Activated CD4-positive, alpha-beta memory T cell treated with anti-CD3 and anti-CD28 coated beads, Interleukin-2, amount 10 ng/mL, durations not matched to agents 7 days and 5 days (primary cell): ENCODE measurements at regions not wholly inside any gene's neighbourhood (a gene's known extent, or its start where the extent isn't known, plus 50 kb on each side); places are given as distances from the start of the nearest gene placed in this dataset.
"Not testable (repeated sequence)": the region's sequence is repeated elsewhere in the genome, so short reads cannot be mapped to it uniquely, and the experiment has no call there.

Experiments
- CTCF ChIA-PET: fragments of 350-600 bp; sonication (Branson Sonifier 250); formaldehyde crosslinking; loops from one replicate; lab custom pipeline; 2021; ENCODE audit warnings: antibody characterized with exemption, inconsistent platforms; lab: Charles Lee
- POLR2A ChIA-PET: fragments of 350-600 bp; sonication (Branson Sonifier 250); formaldehyde crosslinking; loops from one replicate; lab custom pipeline; 2021; ENCODE audit warnings: antibody characterized with exemption; lab: Charles Lee
- DNase-seq: peaks from one replicate; pipeline ENCODE4 v3.0.0-alpha.2; 2020
- H3K27ac Mint-ChIP-seq: one replicate; pipeline ENCODE4 v1.8.0; 2021; ENCODE audit warnings: mild to moderate bottlenecking, mixed read lengths
- H3K27me3 Mint-ChIP-seq: one replicate; pipeline ENCODE4 v1.8.0; 2021; ENCODE audit warnings: mixed read lengths
- H3K36me3 Mint-ChIP-seq: one replicate; pipeline ENCODE4 v1.8.0; 2021; ENCODE audit warnings: low read depth, mixed read lengths
- H3K4me1 Mint-ChIP-seq: one replicate; pipeline ENCODE4 v1.8.0; 2021; ENCODE audit warnings: mixed read lengths
- H3K4me3 Mint-ChIP-seq: one replicate; pipeline ENCODE4 v1.8.0; 2021; ENCODE audit warnings: mild to moderate bottlenecking, mixed read lengths
- H3K9me3 Mint-ChIP-seq: one replicate; pipeline ENCODE4 v1.8.0; 2021; ENCODE audit warnings: mixed read lengths

DNA sequence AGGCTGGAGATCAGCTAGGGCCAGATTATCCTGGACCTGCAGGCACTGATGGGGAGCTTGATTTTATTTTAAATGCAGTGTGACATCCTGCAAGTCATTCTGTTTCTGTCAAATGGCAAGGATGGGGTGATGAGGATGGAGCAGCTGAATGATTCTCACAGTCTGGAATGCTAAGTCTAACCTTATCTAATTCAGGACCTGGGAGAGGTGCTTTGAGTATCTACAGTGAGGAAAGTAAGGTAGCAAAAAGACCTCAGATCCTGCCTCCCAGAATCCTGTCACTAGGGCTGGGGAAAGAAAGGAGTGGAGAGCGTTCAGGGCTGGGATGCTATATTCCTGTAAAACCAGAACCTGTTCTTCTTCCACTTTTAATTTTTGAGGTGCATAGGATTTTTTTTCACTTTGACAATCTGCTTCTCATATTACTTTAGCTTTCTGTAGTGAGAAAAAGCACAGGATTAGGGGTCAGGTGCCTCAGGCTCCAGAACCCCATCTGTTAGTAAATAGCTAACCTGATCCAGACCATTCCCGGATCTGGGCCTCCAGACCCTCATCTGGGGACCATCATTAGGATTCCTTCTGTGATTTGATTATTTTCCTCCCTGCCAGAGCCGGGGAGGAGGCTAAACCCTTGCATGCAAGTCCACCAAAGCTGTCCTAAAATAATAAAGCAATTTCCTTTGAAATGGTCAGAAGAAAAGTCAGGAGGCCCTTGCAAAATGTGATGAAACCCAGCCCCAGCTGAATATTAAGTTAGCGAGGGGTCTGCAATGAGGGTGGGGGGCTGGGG, 54.7 kb downstream of the ASCL1 start:
- Mint-ChIP-seq H3K9me3 (no peaks in the 10 kb centered on the region), H3K4me3 (no peak overlapping the region), H3K27ac (no peak overlapping the region), H3K36me3 (no peaks in the 10 kb centered on the region), H3K27me3 (no peaks in the 10 kb centered on the region), H3K4me1 (no peaks in the 10 kb centered on the region)
- DNase-seq = no peak
- ChIA-PET POLR2A (interaction anchor here (0.6 kb wide), 1 partner anchor 19 kb away, joined by 3 read pairs; no protein-coding TSS in a partner anchor), CTCF (no interaction called here)

DNA sequence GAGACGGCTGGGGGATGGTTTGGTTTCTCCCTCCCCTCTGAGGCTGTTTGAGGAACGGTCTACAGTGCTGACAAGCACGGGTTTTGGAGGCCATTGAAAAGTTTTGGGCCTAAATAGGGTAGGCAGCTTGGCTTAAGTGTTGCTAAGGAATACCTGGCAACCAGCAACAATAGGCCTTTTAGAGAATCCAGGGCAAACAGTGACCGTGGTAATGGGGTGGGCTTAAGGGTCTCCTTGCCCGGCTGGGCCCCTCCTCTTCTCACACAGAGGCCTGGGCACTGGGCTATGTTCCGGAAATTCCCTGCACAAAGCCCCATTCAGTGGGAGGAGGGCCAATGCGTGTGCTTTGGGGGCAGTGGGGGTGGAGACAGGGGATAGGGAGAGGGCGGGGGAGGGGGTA, 55.4 kb downstream of the ASCL1 start:
- Mint-ChIP-seq H3K4me3 (no peak overlapping the region), H3K27me3 (no peaks in the 10 kb centered on the region), H3K36me3 (no peaks in the 10 kb centered on the region), H3K4me1 (no peaks in the 10 kb centered on the region), H3K9me3 (no peaks in the 10 kb centered on the region), H3K27ac (no peak overlapping the region)
- no peak for DNase-seq
- ChIA-PET CTCF (no interaction called here), POLR2A (no interaction called here)

DNA sequence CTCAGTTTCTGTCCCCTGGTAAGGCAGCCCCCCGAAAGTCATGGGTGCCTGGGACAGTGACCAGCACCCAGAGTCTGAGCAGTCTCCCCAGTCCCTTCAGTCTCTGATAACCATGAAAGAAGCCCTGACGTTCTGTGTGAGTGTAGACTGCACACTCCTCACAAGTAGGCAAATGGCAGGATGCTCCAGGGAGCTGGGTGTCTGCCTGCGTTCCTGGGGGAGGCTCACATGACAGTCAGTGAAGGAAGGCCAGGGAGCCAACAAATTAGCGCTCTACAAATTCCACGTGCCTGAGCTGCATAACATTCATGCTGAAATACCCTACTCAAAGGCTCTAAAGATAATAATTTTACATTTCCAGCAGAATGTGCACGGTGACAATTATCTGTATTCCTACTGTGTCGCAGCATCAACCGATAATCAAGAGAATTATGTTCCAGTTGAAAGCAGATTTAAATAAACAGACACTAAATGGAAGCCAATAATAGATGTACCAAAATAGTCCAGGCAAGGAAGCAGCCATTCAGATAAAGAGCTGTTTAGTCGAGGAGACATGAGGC, 56.3 kb downstream of the ASCL1 start:
- H3K36me3 Mint-ChIP-seq = no peaks in the 10 kb centered on the region

DNA sequence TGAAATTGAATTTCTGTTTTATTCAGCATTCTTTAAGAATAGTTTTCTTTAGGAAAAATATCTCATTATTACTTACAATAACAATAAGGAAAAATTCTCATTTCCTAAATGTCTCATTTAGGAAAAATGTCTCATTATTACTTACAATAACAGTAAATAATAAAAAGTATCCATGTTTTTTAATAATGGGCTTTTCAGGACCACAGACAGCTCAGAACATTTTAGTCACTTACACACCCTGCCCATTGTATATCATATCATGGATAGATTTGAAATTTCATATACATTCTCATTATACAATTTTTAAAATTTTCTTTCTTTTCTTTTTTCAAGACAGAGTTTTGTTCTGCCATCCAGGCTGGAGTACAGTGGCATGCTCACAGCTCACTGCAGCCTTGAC, 58.9 kb downstream of the ASCL1 start:
- no peaks in the 10 kb centered on the region for H3K9me3 Mint-ChIP-seq

More for the DNA sequence above, 56.3 kb downstream of the ASCL1 start:
- Mint-ChIP-seq H3K4me3 (no peak overlapping the region), H3K9me3 (no peaks in the 10 kb centered on the region), H3K27ac (no peak overlapping the region), H3K27me3 (no peaks in the 10 kb centered on the region), H3K4me1 (no peaks in the 10 kb centered on the region)
- ChIA-PET CTCF (no interaction called here), POLR2A (no interaction called here)
- no peak for DNase-seq

DNA sequence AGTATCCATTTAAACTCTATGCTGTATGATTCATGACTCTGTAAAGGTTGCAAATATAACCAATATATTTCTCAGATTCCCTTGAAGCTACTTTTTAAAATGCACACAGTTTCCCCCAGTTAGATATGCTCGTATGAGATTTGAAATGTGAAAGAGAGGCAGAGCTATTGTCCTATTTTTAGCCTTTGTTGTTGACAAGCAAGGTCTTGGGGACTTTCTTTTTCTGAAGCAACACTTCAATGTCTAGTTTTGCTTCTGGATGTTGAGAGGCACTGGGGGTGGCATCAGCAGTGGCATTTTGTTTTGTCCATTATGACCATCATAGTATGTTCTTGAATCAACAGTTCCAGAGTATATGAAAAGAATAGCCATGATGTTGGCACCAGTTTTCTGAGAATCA, 63.4 kb downstream of the ASCL1 start:
- ChIA-PET POLR2A (no interaction called here), CTCF (no interaction called here)
- Mint-ChIP-seq H3K4me3 (no peak overlapping the region), H3K36me3 (no peaks in the 10 kb centered on the region), H3K9me3 (no peaks in the 10 kb centered on the region), H3K27ac (no peak overlapping the region), H3K27me3 (no peaks in the 10 kb centered on the region), H3K4me1 (no peaks in the 10 kb centered on the region)
- no peak for DNase-seq

More for the DNA sequence above, 58.9 kb downstream of the ASCL1 start:
- Mint-ChIP-seq H3K4me3 (no peak overlapping the region), H3K36me3 (no peaks in the 10 kb centered on the region), H3K27me3 (no peaks in the 10 kb centered on the region), H3K27ac (no peak overlapping the region), H3K4me1 (no peaks in the 10 kb centered on the region)
- CTCF ChIA-PET = no interaction called here
- no peak for DNase-seq
- POLR2A ChIA-PET = no interaction called here

DNA sequence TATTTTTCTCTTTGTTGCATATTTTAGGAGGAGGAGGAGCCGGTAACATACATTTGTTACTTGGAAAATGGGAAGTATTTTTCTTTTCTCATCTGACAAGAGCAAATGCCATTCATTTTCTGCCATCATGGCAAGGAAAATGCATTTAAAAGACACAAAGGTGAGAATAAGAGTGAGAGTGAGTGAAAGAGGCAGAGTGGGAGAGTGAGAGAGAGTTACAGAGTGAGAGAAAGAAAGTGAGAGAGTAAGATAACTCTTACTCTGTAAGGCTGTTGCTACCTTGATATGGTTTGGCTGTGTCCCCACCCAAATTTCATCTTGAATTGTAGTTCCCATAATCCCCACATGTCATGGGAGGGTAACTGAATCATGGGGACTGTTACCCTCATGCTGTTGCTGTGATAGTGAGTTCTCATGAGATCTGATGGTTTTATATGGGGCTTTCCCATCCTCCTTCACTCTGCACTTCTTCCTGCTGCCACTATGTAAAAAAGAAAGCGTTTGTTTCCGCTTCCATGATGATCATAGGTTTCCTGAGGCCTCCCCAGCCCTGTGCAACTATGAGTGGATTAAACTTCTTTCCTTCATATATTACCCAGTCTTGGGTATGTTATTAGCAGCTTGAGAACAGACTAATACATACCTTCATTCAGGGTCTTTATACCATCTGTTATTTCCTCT, 64.2 kb downstream of the ASCL1 start:
- H3K27me3 Mint-ChIP-seq = no peaks in the 10 kb centered on the region
- no peaks in the 10 kb centered on the region for H3K36me3 Mint-ChIP-seq
- H3K4me1 Mint-ChIP-seq = no peaks in the 10 kb centered on the region
- H3K4me3 Mint-ChIP-seq = no peak overlapping the region
- CTCF ChIA-PET = no interaction called here
- no peaks in the 10 kb centered on the region for H3K9me3 Mint-ChIP-seq
- H3K27ac Mint-ChIP-seq = no peak overlapping the region
- no peak for DNase-seq
- POLR2A ChIA-PET = no interaction called here

DNA sequence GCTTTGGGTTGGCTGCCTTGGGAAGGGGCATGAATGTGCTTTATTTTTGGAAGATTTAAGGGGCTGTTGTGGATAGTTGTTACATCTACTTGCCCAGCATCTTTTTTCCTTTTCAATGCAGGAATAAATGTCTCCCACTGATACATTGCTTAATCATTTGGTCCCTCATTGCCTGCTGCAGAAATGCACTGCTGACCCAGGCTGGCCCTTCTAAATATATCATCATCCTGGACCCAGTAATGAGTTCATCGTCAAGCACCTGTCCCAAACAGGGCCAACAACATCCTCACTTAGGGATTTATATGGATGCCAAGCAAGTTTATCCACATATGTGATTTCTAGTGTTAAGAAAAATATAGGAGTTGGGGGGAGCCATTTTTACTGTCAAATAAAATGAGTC, 67.2 kb downstream of the ASCL1 start:
- no peak for DNase-seq
- Mint-ChIP-seq H3K36me3 (no peaks in the 10 kb centered on the region), H3K9me3 (no peaks in the 10 kb centered on the region), H3K27me3 (no peaks in the 10 kb centered on the region), H3K27ac (no peak overlapping the region), H3K4me1 (no peaks in the 10 kb centered on the region), H3K4me3 (no peak overlapping the region)
- ChIA-PET POLR2A (no interaction called here), CTCF (no interaction called here)

DNA sequence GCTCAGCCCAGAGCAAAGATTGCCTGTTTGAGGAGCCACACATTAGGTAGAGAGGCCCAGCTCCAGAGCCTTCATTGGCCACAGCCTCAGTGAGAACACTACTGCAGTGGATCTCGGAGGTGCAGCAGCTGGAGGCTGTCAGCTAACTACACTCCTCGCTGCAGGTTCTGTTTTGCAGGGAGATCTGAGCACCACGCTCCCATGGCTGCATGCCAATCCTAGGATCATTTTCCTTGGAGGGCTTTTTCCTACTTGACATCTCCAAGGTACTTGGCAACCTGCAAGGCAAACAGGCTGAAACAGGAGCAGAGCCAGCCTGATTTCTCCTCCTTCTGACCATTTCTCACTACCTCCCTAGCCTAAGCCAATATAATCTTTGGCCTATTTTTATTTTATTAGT, 69.2 kb downstream of the ASCL1 start:
- POLR2A ChIA-PET, H3K9me3 Mint-ChIP-seq, DNase-seq, H3K4me3 Mint-ChIP-seq, H3K27me3 Mint-ChIP-seq, H3K36me3 Mint-ChIP-seq, H3K4me1 Mint-ChIP-seq, H3K27ac Mint-ChIP-seq, CTCF ChIA-PET: not testable (repeated sequence)

DNA sequence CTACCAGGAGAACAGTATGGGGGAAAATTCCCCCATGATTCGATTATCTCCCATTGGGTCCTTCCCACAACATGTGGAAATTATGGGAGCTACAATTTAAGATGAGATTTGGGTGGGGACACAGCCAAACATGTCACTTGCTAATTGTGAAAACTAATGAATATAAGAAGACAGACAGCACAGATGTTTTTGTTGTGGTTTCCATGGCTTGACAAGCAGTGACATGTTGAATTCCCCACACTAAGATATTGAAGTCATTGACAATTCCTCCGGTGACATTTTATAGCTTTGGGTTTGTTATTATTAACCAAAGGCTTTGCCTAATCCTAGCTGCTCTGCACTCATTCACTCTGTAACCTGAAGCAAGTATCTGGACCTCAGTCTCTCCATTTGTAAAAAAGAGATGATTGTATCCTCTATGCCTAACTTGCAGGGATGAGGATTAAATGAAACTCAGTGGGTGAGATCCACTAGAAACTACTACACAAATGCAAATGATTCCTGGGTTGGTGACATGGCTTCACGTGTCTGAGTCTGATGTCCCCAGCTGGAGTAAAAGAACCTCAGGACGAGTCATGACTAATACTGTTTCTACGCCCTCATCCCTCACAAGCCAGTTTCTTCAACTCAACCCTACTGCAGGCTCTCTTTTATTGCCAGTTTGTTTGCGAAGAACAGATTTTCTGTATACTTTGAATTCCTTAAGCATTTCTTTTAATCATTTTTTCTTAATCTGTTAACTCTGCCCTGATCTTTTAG, 71.6 kb downstream of the ASCL1 start:
- Mint-ChIP-seq H3K27me3 (no peaks in the 10 kb centered on the region), H3K9me3 (no peaks in the 10 kb centered on the region), H3K4me3 (no peak overlapping the region), H3K4me1 (no peaks in the 10 kb centered on the region), H3K36me3 (no peaks in the 10 kb centered on the region), H3K27ac (no peak overlapping the region)
- ChIA-PET POLR2A (no interaction called here), CTCF (no interaction called here)
- DNase-seq = no peak

DNA sequence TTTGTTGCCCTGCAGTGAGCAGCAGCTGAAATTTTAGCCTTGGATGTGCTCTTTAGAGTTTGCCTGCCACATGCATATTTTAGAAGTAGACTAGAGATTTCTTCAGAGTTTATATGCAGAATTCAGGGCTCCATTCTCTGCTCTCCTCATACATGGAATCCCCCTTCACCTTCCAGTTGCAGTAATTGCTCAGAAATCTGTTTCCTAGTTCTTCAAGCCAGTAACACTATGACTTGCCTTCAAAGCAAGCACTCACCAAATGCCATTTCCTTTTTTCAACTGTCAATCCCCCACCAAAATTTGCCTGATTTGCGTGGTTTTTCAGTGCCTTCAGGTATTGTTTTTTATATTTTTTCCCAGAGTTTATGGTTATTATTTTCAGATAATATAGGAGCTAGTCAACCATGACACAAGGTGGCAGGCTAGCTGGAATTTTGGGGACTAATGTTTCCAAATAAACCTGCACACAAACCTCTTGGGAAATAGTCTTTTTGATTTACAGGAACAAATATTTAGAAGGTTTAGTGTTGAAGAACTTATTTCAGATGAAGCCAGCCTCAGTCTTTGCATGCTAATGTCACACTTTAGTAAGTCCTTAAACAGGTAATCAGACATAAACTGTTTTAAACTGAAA, 79.2 kb downstream of the ASCL1 start:
- no peak for DNase-seq
- Mint-ChIP-seq H3K36me3 (no peaks in the 10 kb centered on the region), H3K27me3 (peaks cover 1% of the 10 kb centered on the region), H3K4me1 (no peaks in the 10 kb centered on the region), H3K27ac (no peak overlapping the region), H3K4me3 (no peak overlapping the region), H3K9me3 (no peaks in the 10 kb centered on the region)
- CTCF ChIA-PET = no interaction called here
- POLR2A ChIA-PET = no interaction called here

DNA sequence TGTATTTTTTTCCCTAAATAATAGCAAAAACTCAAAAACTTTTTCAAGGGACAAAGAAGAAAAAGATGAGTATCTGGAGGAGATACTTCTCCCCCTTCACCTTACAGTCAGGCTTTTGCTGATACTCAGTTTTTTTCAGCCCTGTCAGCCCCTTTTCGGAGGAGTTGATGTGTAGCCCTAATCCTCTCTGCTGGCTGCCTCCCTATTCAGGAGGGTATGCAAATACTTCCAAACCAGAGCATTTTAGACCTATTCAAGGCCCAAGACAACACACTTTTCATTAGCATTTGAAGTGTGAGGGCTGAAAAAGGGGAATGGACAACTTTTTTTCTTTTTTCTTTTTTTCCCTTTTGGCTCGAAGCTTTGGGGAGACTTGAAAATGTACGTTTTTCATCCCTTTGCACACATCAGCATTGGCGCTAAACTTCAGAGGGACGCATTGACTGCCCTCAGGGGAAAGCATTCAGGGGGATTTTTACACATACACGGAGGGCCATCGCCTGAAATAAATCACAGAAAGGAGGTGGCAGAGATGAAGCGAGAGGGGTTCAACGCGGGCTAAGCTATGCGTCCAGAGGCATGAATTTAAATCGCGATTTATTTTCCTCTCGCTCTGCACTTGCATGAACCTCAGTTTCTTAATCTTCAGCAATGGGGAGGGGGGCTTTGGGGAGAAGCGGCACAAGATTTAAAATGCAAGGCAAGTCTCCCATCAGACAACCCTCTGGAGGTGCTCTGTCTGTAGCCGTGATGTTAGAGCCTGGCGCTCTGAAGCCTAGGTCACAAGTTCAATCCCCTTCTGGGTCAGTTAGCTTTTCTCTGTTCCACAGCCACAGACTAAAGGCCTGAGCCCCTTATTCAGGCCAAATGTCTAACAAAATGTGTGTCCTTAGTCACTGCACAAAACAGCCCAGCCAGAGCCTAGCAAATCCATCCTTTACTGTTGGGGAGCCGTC, 86.3 kb downstream of the ASCL1 start:
- Mint-ChIP-seq H3K36me3 (no peaks in the 10 kb centered on the region), H3K4me3 (no peak overlapping the region), H3K27ac (no peak overlapping the region), H3K9me3 (no peaks in the 10 kb centered on the region), H3K27me3 (peaks cover 3% of the 10 kb centered on the region), H3K4me1 (no peaks in the 10 kb centered on the region)
- DNase-seq = no peak
- POLR2A ChIA-PET = no interaction called here
- CTCF ChIA-PET = interaction anchor here (1.7 kb wide), 1 partner anchor 29 kb away, joined by 3 read pairs; no protein-coding TSS in a partner anchor

DNA sequence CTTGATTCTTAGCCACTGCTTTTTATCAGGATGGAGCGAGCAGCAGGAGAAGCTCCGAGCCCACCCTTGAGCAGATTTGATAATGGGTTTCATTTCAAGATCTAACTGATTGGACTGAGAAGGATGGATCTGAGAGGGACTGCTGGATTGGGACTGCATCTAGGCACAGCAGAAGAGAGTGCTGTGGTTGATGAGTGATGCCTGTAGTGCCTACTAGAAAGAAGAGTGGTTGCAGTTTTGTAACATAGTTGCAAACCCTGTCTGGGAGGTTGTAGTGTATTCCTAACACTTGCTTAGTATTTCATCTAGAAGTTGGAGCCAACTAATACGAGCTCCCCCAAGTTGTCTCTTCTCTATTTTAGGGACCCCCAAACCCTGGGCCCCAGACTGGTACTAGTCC, 88.7 kb downstream of the ASCL1 start:
- peaks cover 2% of the 10 kb centered on the region for H3K9me3 Mint-ChIP-seq
- DNase-seq = no peak
- H3K4me3 Mint-ChIP-seq = no peak overlapping the region
- ChIA-PET POLR2A (no interaction called here), CTCF (no interaction called here)
- H3K36me3 Mint-ChIP-seq = no peaks in the 10 kb centered on the region
- no peak overlapping the region for H3K27ac Mint-ChIP-seq
- H3K27me3 Mint-ChIP-seq = peaks cover 3% of the 10 kb centered on the region
- H3K4me1 Mint-ChIP-seq = no peaks in the 10 kb centered on the region
